HG03159 (cell line): ENCODE measurements at regions not wholly inside any gene's neighbourhood (a gene's known extent, or its start where the extent isn't known, plus 50 kb on each side); places are given as distances from the start of the nearest gene placed in this dataset.

Experiments
- ATAC-seq: cut with Tn5 transposase; IDR thresholded peaks from one replicate; pipeline ENCODE4 v1.9.1; 2021; ENCODE audit warnings: mild to moderate bottlenecking, moderate library complexity; ENCODE audit not compliant: unreplicated experiment

DNA sequence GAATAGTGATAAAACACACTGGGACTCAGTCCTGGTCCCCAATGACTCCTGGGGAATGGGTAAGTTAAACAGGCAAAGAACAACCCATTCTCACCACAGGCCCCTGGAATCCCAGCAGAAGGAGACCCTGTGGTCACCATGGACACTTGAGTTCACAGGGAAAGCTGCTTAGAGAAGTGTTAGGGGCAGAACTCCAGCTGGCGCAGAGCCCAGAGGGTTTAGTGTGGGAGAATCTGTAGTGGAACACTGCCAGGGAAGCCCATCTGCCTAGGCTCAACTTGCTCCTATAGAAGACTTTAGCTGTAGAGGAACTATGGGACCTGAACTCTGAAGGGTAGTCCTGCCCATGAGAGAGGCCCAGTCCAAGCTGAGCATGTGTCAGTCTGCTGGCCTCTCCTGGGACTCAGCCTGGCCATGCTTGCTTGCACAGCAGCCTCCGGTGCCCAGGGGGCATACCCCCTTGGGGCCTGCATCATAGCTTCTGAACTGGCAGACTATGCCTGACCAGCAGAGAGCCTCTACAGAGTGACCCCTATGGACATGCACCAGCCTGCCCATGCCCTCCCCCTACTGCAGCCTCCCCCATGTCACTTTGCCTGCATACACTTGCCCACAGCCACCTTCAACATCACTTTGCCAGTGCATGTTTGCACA lies 343.5 kb downstream of the IDS start:
- no peak for ATAC-seq

DNA sequence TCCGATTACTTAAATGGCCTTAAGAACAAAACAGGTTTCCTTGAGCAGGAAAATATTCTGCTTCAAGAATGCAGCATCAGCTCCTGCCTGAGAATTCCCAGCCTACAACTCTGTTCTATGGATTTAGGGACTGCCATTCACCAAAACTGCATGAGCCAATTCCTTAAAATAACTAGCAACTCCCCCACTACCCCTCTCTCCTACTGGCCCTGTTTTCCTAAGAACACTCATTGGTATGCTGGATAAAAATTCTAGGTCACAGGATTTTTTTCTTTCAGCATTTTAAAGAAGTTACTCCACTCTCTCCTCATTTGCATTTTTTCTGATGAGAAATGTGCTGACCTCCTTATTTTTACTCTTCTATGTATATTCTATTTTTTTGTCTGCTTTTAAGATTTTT lies 347.1 kb downstream of the IDS start:
- no peak for ATAC-seq

DNA sequence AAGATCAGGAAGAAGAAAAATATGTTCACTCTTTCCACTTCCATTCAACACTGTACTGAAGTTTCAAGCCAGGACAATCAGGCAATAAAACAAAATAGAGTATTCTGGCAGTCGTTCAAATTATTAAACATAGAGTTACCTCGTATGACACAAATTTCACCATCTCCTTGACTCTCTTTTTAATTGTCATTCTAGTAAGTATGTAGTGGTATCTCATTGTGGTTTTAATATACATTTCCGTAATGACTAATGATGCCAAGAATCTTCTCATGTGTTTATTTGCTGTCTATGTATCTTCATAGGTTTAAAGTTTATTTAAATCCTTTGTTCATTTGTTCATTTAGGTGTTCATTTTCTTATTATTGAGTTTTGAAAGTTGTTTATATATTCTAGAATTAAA lies 352.2 kb downstream of the IDS start:
- no peak for ATAC-seq

DNA sequence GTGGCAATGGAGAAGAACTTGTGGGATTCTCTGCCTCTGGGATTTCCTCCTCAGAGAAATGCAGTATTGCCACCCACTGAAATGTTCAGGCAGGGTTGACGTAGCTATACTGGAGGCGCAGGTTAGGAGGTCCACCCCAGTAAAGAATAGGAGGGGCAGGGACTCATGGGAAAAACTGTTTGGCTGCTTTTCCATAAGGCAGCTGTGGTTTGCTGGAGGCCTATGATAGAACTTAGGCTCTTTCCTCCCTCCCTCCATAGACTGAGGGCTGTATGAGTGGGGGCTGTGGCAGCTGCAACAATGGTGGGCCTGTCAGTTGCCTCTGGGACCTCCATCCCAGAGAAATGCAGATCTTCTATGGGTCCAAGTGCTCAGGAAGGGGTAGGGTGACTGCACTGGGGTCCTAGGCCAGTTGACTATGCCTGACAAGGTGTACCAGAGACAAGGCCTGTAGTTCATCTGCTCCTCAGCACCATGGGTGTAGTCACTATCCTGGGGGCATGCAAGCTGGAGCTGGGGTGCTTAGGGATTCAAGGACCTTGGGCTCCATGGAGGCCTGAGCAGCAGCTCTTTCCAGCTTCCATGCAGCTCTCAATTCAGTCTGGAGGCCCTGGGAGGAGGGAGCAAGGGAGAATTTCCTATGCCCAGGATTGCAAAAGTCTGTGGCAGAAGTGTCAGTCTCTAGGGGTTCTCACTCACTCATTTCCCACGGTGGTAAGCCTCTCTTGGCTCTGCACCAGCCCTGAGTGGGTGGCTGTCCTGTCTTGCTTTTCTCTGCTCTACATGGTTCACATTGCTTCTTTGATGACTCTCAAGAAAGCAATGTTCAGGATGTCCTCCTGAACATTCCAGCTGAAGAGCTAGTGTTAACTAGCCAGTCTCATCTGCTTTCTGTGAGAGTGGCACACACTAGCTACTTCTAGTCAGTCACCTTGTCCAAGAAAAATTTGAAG lies 353.0 kb downstream of the IDS start:
- no peak for ATAC-seq

DNA sequence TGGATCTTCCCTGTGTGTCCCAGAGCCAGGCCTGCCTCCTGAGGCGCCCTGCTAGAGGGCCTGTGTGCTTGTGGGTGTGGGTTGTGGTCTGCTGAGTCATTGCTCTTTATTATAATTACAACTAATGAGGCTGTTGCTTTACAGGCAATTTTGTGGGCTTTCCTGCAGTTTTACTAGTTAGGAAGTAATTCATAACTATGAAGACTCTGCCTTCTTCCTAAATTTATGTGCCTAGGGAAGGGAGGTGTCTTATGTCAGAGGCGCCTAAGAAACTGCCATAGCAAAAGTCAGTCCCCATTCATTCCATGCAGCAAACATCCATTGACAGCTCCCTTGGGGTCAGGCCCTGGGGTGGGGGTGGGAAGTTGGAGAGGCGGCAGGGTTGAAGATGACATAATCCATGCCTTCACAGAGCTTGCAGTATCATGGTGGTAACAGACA lies 359.2 kb downstream of the IDS start:
- ATAC-seq = peak; percentile 57

DNA sequence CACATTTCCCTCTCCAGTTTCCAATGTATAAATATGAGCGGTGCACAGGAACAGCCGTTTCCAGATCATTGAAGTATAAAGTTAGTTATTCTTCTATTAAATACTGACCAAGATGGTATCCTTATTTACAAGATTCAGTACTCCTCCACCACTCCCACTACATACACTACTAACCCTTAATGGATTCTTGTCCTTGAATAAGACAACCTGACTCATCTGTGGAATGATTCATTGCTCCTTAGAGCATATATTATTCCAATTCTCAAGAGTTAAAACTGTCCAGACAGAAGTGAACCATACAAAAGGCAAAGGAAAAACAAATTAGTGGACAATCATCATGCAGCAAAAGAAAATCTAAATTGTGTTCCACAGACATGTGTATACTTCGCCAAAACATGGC lies 373.3 kb downstream of the IDS start:
- ATAC-seq = no peak

DNA sequence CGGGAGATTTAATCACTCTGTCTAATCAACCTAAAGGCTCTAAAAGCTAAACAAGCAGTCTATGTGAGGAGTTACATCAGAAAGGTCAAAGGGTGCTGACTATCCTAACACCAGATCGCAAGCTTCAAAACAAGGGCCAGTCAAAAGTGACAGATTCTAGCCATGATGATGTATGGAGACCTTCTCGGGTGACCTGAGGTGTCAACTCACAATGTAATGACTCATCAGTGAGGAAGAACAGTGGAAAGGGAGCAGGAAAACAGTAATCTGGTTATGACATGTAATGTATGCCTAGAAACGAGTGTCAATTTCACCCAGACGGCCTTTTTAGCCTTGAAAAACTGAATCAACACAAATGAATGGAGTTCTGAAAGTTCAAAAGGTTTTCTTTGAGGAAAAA lies 375.3 kb downstream of the IDS start:
- ATAC-seq = no peak

DNA sequence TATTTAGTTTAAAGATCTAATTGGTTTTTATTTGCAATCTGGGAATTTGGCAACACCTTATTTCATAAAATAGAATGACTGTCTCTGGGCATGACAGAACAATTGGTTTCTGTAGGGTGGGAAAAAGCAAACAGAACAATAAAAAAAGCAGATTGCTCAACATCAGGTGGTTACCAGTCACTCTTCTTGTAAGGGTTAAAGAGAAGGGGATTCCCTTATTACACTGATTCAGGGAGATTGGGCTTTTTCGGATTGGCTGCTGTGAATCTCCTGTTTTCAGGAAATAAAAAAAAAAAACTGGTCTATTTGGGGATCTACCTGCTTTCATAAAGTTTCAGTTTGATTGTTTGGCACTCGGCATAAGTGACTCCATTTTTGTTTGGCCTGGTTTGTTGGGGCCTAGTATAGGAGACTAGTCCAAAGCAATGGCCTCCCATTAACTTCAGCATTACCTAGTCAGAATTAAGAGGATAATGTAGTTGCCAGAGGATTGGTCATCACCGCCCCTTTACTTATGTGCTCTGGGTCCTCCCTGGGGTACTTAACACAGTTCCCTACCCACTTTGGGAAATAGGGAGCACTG lies 380.5 kb downstream of the IDS start:
- ATAC-seq = no peak

DNA sequence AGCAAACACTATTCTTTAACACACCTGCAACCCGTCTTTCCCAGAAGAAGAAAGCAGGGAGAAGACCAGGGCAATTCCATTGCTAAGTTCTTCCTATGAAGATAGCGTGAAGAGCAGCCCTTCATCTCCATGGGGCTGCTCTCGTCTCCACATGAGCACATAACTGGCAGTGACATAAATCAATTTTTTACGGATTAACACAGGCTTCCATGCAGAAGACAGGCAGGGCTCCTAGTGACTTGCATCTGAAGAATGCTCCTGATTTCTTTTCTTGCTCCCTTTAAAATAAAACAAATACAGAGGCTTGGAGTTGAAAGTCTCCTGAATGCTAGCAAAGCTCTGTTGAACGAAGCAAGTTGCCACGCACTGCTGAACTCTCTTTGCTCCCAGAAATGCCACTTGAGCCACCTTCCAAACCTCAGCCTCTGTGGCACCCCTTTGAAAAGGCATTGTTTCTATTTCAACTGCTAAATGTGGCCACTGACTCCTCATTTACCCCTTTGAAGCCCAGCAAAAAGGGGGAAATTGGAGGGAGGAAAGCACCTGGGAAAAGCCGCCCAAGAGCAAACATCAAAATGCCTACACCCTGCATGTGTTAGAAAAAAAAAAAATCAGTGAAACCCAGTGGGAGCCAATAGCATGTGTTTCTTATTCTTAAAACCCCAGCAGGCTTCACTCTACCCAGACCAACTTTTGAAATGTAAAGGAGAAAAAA lies 383.7 kb downstream of the IDS start:
- ATAC-seq = no peak

DNA sequence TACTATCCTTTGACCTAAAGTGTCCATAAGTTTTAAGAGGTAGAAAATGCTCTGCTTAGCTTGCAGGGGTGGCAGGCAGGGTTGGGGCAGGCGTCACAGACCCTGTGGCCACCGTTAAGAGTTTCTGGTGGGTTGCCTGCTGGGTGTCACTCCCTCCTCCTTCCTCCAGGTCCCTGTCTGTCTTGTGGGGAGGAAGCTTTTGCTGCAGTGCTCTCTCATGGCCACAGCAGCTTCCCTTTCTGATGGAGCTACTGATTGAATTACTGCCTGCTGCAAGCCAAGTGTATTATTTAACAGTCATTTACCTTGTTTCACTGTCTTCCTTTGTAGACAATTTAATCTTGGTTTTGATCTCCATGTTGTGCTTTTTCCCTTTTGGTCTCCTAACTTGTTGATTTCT lies 384.6 kb downstream of the IDS start:
- no peak for ATAC-seq

DNA sequence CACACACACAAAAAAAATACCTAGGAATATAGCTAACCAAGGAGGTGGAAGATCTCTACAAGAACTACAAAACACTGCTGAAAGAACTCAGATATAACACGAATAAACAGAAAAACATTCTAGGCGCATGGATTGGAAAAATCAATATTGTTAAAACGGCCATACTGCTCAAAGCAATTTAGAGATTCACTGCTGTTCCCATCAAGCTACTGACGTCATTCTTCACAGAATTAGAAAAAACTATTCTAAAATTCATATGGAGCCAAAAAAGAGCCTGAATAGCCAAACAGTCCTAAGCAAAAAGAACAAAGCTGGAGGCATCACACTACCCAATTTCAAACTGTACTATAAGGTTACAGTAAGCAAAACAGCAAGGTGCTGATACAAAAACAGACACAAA lies 390.2 kb downstream of the IDS start:
- no peak for ATAC-seq

DNA sequence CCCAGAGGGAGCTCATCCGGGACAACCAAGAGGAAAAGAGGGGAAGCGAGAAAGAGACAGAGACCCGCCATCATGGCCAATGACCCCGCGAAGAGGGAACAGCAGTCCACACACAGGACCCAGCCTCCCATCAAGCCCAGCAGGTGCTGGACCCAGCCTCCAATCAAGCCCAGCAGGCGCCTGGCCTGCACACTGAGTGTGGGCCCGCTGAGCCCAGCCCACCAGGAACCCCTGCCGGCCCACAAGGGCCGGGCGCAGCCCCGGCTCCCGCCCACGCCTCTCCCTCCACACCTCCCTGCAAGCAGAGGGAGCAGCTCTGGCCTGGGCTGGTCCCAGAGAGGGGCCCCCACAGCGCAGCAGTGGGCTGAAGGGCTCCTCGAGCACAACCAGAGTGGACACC lies 391.1 kb downstream of the IDS start:
- no peak for ATAC-seq

DNA sequence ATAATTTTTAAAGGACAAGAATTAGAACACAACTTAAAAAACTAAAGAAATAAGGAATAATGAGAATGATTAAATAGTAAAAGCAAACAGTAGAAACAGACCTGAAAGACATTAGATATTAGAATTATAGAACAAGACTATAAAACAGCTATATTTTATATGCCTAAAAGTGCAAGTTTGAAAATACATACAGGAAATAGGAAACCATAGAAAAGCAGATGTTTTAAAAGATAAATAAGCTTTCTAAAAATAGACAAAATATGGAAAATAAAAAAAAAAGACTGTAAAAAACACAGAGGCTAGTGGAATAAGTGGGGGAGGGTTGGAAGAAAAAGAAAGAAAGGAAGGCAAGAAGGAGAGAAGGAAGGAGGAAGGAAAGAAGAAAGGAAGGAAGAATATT lies 407.3 kb downstream of the IDS start:
- no peak for ATAC-seq

DNA sequence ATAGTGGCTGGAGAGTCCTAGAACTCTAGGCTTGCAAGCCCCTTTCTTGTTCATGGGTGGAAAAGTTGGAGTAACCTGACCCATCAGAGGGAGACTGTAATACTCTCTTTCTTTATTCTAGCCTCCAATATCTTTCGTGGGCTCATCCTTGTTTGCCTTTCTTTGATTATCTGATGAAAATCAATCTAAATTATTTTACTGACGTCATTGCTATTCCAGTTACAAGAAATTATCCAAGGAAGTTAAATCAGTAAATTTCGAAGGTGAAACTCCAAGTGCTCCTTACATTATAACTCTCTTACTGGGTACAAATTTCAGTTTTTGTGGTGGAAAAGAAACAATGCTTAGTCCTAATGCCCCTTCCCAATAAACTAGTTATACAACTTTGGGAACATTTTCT lies 412.9 kb downstream of the IDS start:
- no peak for ATAC-seq

DNA sequence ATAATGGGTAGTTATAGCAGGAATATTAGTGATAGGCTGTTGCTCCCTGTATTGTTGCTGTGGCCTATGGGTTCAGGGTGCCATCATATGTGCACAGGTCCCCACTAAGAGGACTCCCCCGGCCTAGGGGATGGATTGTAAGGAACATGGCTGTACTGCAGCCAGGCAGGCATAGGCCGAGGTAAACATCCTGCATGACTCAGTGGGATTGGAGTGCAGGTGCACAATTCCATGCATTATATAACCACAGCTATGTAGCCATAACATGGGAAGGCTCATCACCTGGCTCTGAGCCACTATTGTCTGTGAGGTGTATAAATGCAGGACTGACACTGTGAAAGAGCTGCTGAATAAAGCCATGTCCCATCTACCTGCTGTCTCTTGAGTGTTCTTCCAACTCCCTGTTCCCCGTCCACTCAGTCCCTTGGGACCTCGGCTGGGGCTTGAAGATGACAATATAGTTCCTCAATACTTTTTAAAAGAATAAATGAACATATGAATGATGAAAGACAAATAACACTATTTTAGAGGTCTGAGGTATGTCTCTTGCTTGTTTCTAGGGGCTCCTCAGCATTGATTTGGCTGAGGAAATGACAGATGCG lies 425.2 kb downstream of the IDS start:
- ATAC-seq = no peak

DNA sequence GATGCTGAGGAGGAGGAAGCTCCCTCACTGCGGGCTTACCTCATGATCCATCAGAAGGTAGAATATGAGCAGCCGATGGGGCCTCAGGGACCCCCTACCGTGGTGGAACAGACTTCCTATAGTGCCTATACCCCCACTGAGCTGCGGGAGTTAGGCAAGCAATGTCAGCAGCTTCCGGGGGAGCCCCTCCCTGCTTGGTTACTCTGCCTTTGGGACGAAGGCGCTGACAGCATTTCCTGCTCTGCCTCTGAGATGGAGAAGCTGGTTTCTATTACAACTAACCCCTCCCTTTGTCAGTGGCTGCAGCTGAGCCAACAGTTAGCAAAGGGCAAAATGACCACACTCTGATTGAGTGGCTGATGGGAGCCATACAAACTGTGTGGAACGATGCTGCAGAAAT lies 430.7 kb downstream of the IDS start:
- no peak for ATAC-seq

DNA sequence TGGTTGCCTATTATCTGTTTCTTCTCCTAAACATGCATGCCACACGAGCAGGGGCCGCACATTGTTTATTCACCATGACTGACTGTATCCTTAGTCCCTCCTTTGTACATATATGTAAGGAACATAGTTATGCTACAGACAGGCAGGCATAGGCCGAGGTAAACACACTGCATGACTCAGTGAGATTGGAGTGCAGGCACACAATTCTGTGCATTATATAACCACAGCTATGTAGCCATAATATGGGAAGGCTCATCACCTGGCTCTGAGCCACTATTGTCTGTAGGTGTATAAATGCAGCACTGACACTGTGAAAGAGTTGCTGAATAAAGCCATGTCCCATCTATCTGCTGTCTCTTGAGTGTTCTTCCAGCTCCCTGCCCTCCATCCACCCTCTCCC lies 431.6 kb downstream of the IDS start:
- no peak for ATAC-seq

DNA sequence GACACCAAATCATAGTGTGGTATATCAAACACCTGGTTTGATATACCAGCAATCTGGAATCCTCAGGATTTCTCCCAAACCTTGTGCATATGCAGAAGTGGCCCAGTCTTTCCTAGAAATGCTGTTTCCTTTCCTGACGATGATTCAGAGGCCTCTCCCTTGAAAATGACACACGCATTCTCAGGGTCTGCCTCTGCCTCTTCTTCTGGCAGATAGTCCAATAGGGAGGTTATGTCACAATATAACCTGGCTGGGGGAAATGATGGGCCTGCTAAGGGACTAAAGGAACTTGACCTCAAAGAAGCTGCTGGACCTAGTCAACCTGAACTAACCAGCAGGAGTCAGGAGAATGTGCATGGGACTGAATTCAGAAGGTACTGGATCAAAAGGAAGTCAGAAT lies 435.2 kb downstream of the IDS start:
- no peak for ATAC-seq

DNA sequence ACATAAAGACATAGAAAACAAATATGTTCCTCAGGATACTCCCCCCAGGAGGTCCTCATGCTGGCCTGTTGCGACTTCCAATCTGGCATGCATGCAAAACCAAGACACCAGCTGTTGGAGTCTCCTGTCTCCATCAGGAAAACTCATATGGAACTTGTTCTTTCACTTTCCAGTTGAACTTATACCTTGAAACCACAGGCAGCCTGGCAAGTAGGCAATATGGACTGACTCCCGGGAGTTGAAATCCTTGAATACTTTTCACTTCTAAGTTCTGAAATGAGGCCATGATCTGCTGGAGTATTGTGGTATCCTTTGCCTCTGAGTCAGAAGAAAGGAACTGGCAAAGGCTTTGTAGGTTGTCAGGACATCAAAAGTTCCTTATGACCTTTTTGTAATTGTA lies 444.2 kb downstream of the IDS start:
- ATAC-seq = no peak
